ENCODE measurements at regions not wholly inside any gene's neighbourhood (a gene's known extent, or its start where the extent isn't known, plus 50 kb on each side); places are given as distances from the start of the nearest gene placed in this dataset.

DNA sequence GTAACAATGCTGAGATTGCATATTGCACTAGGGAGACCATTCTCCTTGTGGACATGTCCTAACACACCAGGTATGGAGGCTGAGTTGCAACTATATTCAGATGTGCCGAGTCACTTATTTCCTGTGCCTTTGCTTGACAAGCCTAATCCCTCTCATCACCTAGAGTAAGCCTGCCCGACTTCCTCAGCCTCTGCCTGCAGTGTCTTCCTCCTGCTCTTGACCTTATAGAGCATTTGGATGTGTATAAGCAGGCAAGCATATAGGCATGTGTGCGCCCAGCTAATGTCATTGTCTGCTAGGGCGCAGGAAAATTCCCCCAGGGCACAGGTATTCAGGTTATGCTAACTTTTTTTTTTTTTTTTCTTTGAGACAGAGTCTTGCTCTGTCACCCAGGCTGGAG, 316.9 kb downstream of the CDH2 start:
- TF ChIP-seq CTCF (IDR thresholded peaks at IDR 0.05) = no peak
- Mint-ChIP-seq H3K27ac (no peak overlapping the region), H3K9me3 (peaks cover under 1% of the 10 kb centered on the region), H3K4me1 (peaks cover 45% of the 10 kb centered on the region), H3K27me3 (ENCODE audit: low read depth, poor library complexity) (no peaks in the 10 kb centered on the region), H3K36me3 (ENCODE audit: low read depth) (no peaks in the 10 kb centered on the region), H3K4me3 (no peak overlapping the region)
- no peak for DNase-seq

GRCh38 chr18:27856820-27857219, 320.1 kb downstream of the CDH2 start:
- H3K27ac Mint-ChIP-seq = no peak overlapping the region
- no peak for TF ChIP-seq CTCF (IDR thresholded peaks at IDR 0.05)
- H3K9me3 Mint-ChIP-seq = peaks cover 23% of the 10 kb centered on the region
- H3K27me3 Mint-ChIP-seq (ENCODE audit: low read depth, poor library complexity) = no peaks in the 10 kb centered on the region
- H3K4me3 Mint-ChIP-seq = no peak overlapping the region
- no peak for DNase-seq
- no peaks in the 10 kb centered on the region for H3K36me3 Mint-ChIP-seq (ENCODE audit: low read depth)
- peaks cover 25% of the 10 kb centered on the region for H3K4me1 Mint-ChIP-seq

- H3K36me3 Mint-ChIP-seq (ENCODE audit: low read depth) = no peaks in the 10 kb centered on the region
- no peaks in the 10 kb centered on the region for H3K27me3 Mint-ChIP-seq (ENCODE audit: low read depth, poor library complexity)
- no peak overlapping the region for H3K27ac Mint-ChIP-seq
- DNase-seq = no peak
- peaks cover 12% of the 10 kb centered on the region for H3K4me1 Mint-ChIP-seq
- peaks cover 26% of the 10 kb centered on the region for H3K9me3 Mint-ChIP-seq
- no peak overlapping the region for H3K4me3 Mint-ChIP-seq
- TF ChIP-seq CTCF (IDR thresholded peaks at IDR 0.05) = no peak
Observed at GRCh38 chr18:27855486-27855885, 321.4 kb downstream of the CDH2 start.

- no peak for TF ChIP-seq CTCF (IDR thresholded peaks at IDR 0.05)
- Mint-ChIP-seq H3K4me3 (no peak overlapping the region), H3K36me3 (ENCODE audit: low read depth) (no peaks in the 10 kb centered on the region), H3K9me3 (peaks cover 31% of the 10 kb centered on the region), H3K27ac (no peak overlapping the region), H3K27me3 (ENCODE audit: low read depth, poor library complexity) (no peaks in the 10 kb centered on the region), H3K4me1 (peaks cover 5% of the 10 kb centered on the region)
- DNase-seq = no peak
Observed at GRCh38 chr18:27854631-27855030, 322.3 kb downstream of the CDH2 start.

GRCh38 chr18:27848336-27848735, 328.6 kb downstream of the CDH2 start:
- H3K9me3 Mint-ChIP-seq = peaks cover 32% of the 10 kb centered on the region
- no peak for TF ChIP-seq CTCF (IDR thresholded peaks at IDR 0.05)
- no peak for DNase-seq
- no peak overlapping the region for H3K27ac Mint-ChIP-seq
- no peaks in the 10 kb centered on the region for H3K36me3 Mint-ChIP-seq (ENCODE audit: low read depth)
- no peaks in the 10 kb centered on the region for H3K27me3 Mint-ChIP-seq (ENCODE audit: low read depth, poor library complexity)
- H3K4me1 Mint-ChIP-seq = peaks cover 17% of the 10 kb centered on the region
- H3K4me3 Mint-ChIP-seq = no peak overlapping the region

- H3K4me1 Mint-ChIP-seq = peaks cover 17% of the 10 kb centered on the region
- no peaks in the 10 kb centered on the region for H3K27me3 Mint-ChIP-seq (ENCODE audit: low read depth, poor library complexity)
- H3K36me3 Mint-ChIP-seq (ENCODE audit: low read depth) = no peaks in the 10 kb centered on the region
- no peak for DNase-seq
- peak overlapping the region; percentile 66 for H3K27ac Mint-ChIP-seq
- peaks cover 22% of the 10 kb centered on the region for H3K9me3 Mint-ChIP-seq
- no peak for TF ChIP-seq CTCF (IDR thresholded peaks at IDR 0.05)
- H3K4me3 Mint-ChIP-seq = no peak overlapping the region
Observed at GRCh38 chr18:27847412-27847811, 329.5 kb downstream of the CDH2 start.

Data from nephron progenitor cell (in vitro differentiated cells).